SK-N-SH treated with all-trans-retinoic acid at 6 μM for 48 hours (cell line): ENCODE measurements at regions not wholly inside any gene's neighbourhood (a gene's known extent, or its start where the extent isn't known, plus 50 kb on each side); places are given as distances from the start of the nearest gene placed in this dataset.

Experiments
- ARNTL ChIP-seq: fragments of 450-650 bp; formaldehyde crosslinking; IDR thresholded peaks from 2 replicates; pipeline ENCODE4 v1.5.0; 2020; ENCODE audit warnings: low read depth, mild to moderate bottlenecking, moderate library complexity, borderline replicate concordance
- ISL1 ChIP-seq: fragments of 250-450 bp; sonication (Bioruptor Pico); IDR thresholded peaks from 2 replicates; pipeline ENCODE4 v2.1.2; 2022; ENCODE audit warnings: mild to moderate bottlenecking, moderate library complexity
- OSR1 ChIP-seq: fragments of 250-450 bp; sonication (Bioruptor Pico); IDR thresholded peaks from 2 replicates; pipeline ENCODE4 v1.8.0; 2022; ENCODE audit warnings: moderate library complexity, mild to moderate bottlenecking, inconsistent platforms
- PPARA ChIP-seq: fragments of 250-450 bp; sonication (Bioruptor Pico); IDR thresholded peaks from 2 replicates; pipeline ENCODE4 v1.5.0; 2020; ENCODE audit warnings: mild to moderate bottlenecking, borderline replicate concordance
- TCF4 ChIP-seq: fragments of 250-450 bp; sonication (Bioruptor Pico); IDR thresholded peaks from 2 replicates; pipeline ENCODE4 v1.8.0; 2021; ENCODE audit warnings: mild to moderate bottlenecking, moderate library complexity, borderline replicate concordance
- ZC3H10 ChIP-seq: fragments of 250-450 bp; sonication (Bioruptor Pico); IDR thresholded peaks from 2 replicates; pipeline ENCODE4 v1.5.1; 2021; ENCODE audit warnings: mild to moderate bottlenecking, moderate library complexity
- ZFP3 ChIP-seq: fragments of 250-450 bp; sonication (Bioruptor Pico); IDR thresholded peaks from 2 replicates; pipeline ENCODE4 v1.5.0; 2020; ENCODE audit warnings: mild to moderate bottlenecking, moderate library complexity
- ZFP30 ChIP-seq: fragments of 450-650 bp; formaldehyde crosslinking; IDR thresholded peaks from 2 replicates; pipeline ENCODE4 v1.5.0; 2022; ENCODE audit warnings: mild to moderate bottlenecking, moderate library complexity
- TF ChIP-seq, protein P1 (sequence below): fragments of 250-450 bp; sonication (Bioruptor Pico); IDR thresholded peaks from 2 replicates; pipeline ENCODE4 v1.8.0; 2021; ENCODE audit warnings: low read depth, mild to moderate bottlenecking, moderate library complexity, borderline replicate concordance
- TF ChIP-seq, protein P2 (sequence below): fragments of 250-450 bp; sonication (Bioruptor Pico); IDR thresholded peaks from 2 replicates; pipeline ENCODE4 v1.5.1; 2021; ENCODE audit warnings: mild to moderate bottlenecking, moderate library complexity
- TF ChIP-seq, protein P3 (sequence below): fragments of 250-450 bp; sonication (Bioruptor Pico); IDR thresholded peaks from 2 replicates; pipeline ENCODE4 v1.5.1; 2020; ENCODE audit warnings: low read depth, mild to moderate bottlenecking, moderate library complexity

- no peak for TF ChIP-seq TCF4 (CRISPR knock-in tag)
- TF ChIP-seq ZC3H10 (CRISPR knock-in tag): no peak
- TF ChIP-seq, protein P1, sequence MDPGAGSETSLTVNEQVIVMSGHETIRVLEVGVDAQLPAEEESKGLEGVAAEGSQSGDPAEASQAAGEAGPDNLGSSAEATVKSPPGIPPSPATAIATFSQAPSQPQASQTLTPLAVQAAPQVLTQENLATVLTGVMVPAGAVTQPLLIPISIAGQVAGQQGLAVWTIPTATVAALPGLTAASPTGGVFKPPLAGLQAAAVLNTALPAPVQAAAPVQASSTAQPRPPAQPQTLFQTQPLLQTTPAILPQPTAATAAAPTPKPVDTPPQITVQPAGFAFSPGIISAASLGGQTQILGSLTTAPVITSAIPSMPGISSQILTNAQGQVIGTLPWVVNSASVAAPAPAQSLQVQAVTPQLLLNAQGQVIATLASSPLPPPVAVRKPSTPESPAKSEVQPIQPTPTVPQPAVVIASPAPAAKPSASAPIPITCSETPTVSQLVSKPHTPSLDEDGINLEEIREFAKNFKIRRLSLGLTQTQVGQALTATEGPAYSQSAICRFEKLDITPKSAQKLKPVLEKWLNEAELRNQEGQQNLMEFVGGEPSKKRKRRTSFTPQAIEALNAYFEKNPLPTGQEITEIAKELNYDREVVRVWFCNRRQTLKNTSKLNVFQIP (CRISPR knock-in tag): no peak
- TF ChIP-seq OSR1 (CRISPR knock-in tag): no peak
- no peak for TF ChIP-seq ISL1 (CRISPR knock-in tag)
- TF ChIP-seq, protein P2, sequence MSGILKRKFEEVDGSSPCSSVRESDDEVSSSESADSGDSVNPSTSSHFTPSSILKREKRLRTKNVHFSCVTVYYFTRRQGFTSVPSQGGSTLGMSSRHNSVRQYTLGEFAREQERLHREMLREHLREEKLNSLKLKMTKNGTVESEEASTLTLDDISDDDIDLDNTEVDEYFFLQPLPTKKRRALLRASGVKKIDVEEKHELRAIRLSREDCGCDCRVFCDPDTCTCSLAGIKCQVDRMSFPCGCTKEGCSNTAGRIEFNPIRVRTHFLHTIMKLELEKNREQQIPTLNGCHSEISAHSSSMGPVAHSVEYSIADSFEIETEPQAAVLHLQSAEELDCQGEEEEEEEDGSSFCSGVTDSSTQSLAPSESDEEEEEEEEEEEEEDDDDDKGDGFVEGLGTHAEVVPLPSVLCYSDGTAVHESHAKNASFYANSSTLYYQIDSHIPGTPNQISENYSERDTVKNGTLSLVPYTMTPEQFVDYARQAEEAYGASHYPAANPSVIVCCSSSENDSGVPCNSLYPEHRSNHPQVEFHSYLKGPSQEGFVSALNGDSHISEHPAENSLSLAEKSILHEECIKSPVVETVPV (CRISPR knock-in tag): no peak
- TF ChIP-seq ARNTL: no peak
- TF ChIP-seq, protein P3, sequence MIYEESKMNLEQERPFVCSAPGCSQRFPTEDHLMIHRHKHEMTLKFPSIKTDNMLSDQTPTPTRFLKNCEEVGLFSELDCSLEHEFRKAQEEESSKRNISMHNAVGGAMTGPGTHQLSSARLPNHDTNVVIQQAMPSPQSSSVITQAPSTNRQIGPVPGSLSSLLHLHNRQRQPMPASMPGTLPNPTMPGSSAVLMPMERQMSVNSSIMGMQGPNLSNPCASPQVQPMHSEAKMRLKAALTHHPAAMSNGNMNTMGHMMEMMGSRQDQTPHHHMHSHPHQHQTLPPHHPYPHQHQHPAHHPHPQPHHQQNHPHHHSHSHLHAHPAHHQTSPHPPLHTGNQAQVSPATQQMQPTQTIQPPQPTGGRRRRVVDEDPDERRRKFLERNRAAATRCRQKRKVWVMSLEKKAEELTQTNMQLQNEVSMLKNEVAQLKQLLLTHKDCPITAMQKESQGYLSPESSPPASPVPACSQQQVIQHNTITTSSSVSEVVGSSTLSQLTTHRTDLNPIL (CRISPR knock-in tag): no peak
- no peak for TF ChIP-seq ZFP3
- no peak for TF ChIP-seq ZFP30
- no peak for TF ChIP-seq PPARA (CRISPR knock-in tag)
Measured at GRCh38 chr10:105758209-105758998, 1117.3 kb downstream of the SORCS3 start.
